Neural cell (in vitro differentiated cells): ENCODE measurements at regions not wholly inside any gene's neighbourhood (a gene's known extent, or its start where the extent isn't known, plus 50 kb on each side); places are given as distances from the start of the nearest gene placed in this dataset.

Experiments used
- EP300 ChIP-seq: fragments of 450-650 bp; conservative IDR thresholded peaks from 2 replicates; pipeline ENCODE4 v1.6.1; 2014; ENCODE audit warnings: antibody characterized with exemption, mild to moderate bottlenecking, moderate library complexity; ENCODE audit not compliant: poor library complexity, severe bottlenecking
- REST ChIP-seq: IDR thresholded peaks from 2 replicates; pipeline ENCODE4 v1.6.1; 2012; ENCODE audit warnings: borderline replicate concordance
- TAF1 ChIP-seq: IDR thresholded peaks from 2 replicates; pipeline ENCODE4 v1.6.1; 2012; ENCODE audit warnings: low read depth
- TF ChIP-seq, protein P1 (sequence below): fragments of 450-650 bp; IDR thresholded peaks from 2 replicates; pipeline ENCODE4 v1.5.1; 2014; ENCODE audit warnings: antibody characterized with exemption, mild to moderate bottlenecking, moderate library complexity; ENCODE audit not compliant: poor library complexity, severe bottlenecking

DNA sequence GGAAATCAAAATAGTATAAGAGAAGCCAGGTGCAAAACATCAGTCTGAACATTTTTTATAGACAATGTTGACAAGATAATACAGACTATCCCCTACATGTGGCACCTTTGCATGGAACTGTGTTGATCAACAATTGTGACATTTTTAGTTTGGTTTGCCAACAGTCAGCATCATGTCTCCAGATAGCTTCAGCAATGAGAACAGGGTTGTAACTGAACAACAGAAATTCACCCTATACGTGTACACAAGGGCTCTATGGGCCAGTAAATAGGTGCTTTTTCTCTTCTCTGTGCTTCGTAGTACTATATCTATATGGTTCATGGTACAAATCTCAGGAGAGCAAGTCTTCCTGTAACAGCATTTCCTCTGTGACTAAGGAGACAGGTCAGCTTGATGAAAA lies 310.4 kb downstream of the ATXN7L3B start:
- no peak for TF ChIP-seq EP300
- no peak for TF ChIP-seq REST
- TF ChIP-seq, protein P1, sequence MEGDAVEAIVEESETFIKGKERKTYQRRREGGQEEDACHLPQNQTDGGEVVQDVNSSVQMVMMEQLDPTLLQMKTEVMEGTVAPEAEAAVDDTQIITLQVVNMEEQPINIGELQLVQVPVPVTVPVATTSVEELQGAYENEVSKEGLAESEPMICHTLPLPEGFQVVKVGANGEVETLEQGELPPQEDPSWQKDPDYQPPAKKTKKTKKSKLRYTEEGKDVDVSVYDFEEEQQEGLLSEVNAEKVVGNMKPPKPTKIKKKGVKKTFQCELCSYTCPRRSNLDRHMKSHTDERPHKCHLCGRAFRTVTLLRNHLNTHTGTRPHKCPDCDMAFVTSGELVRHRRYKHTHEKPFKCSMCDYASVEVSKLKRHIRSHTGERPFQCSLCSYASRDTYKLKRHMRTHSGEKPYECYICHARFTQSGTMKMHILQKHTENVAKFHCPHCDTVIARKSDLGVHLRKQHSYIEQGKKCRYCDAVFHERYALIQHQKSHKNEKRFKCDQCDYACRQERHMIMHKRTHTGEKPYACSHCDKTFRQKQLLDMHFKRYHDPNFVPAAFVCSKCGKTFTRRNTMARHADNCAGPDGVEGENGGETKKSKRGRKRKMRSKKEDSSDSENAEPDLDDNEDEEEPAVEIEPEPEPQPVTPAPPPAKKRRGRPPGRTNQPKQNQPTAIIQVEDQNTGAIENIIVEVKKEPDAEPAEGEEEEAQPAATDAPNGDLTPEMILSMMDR = no peak
- no peak for TF ChIP-seq TAF1
